ENCODE measurements at regions not wholly inside any gene's neighbourhood (a gene's known extent, or its start where the extent isn't known, plus 50 kb on each side); places are given as distances from the start of the nearest gene placed in this dataset.
A peak's percentile ranks its signal among the peaks of the same experiment; 100 is the strongest.

- Histone ChIP-seq H3K27me3 (no peaks in the 10 kb centered on the region), H3K27ac (no peak overlapping the region), H3K4me1 (no peaks in the 10 kb centered on the region), H4K20me1 (no peaks in the 10 kb centered on the region), H3K9ac (no peak overlapping the region), H3K36me3 (no peaks in the 10 kb centered on the region), H3K4me2 (no peak overlapping the region), H3K9me3 (peaks cover 6% of the 10 kb centered on the region; the same call in 1 of the 2 replicates), H3K4me3 (no peak overlapping the region)
- TF ChIP-seq Cebpa-rat (IDR thresholded peaks at IDR 0.05) = no peak
These were observed 1257.0 kb downstream of the NLGN4X start for GRCh38 chrX:4971646-4972045.

DNA sequence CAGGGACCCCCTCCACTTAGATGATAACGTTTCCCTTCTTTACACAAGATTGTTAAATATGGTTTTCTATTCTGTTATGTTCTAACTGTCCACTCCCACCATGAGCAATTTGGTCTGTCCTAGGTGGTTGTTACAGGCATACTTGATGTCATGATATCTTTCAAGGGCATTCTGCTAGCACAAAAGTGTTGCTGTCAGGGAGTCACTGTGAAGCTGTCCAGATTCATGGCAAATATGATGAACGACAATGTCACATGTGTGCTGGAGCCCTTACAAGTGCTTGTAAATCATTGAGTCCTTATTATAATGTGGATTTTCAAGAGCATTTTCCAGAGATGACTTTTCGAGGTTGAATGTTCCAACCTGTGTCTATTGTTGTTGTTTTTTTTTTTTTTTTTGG is 1250.7 kb upstream of the PRKX start:
- no peak overlapping the region for H3K27ac ChIP-seq
- no peaks in the 10 kb centered on the region for H3K36me3 ChIP-seq
- no peak overlapping the region for H3K9ac ChIP-seq
- no peaks in the 10 kb centered on the region for H4K20me1 ChIP-seq
- H3K4me1 ChIP-seq = no peaks in the 10 kb centered on the region
- H3K4me3 ChIP-seq = no peak overlapping the region
- H3K4me2 ChIP-seq = no peak overlapping the region
- peaks cover 6% of the 10 kb centered on the region; the same call in 1 of the 2 replicates for H3K9me3 ChIP-seq
- no peak for TF ChIP-seq Cebpa-rat (IDR thresholded peaks at IDR 0.05)
- no peaks in the 10 kb centered on the region for H3K27me3 ChIP-seq

- Histone ChIP-seq H3K4me1 (no peaks in the 10 kb centered on the region), H3K9ac (no peak overlapping the region), H3K27me3 (no peaks in the 10 kb centered on the region), H4K20me1 (no peaks in the 10 kb centered on the region), H3K36me3 (no peaks in the 10 kb centered on the region), H3K9me3 (peaks cover 6% of the 10 kb centered on the region; the same call in 1 of the 2 replicates), H3K4me3 (no peak overlapping the region), H3K4me2 (no peak overlapping the region), H3K27ac (no peak overlapping the region)
- no peak for TF ChIP-seq Cebpa-rat (IDR thresholded peaks at IDR 0.05)
These were observed 1250.0 kb upstream of the PRKX start for GRCh38 chrX:4963432-4963831.

DNA sequence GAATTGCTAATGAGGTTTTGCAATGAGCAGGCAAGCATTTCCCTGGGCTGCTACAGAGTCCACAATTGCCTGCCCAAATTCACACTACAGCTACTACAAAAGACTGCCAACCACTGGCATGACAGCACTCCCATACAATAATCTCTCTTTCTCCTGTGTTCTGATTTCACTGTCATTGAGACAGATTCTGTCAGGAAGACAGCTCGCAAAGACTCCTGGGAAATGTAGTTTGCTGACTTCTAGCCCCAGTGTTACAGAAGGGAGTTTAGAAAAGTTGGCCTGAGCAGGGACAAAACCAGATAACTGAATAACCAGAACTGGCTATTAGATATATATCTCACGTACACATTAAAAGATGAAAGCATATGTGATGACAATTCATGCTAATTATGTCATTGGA is 1231.3 kb upstream of the PRKX start:
- no peak overlapping the region for H3K4me3 ChIP-seq
- no peaks in the 10 kb centered on the region for H4K20me1 ChIP-seq
- H3K4me1 ChIP-seq = no peaks in the 10 kb centered on the region
- no peaks in the 10 kb centered on the region for H3K27me3 ChIP-seq
- no peaks in the 10 kb centered on the region for H3K9me3 ChIP-seq
- no peak for TF ChIP-seq Cebpa-rat (IDR thresholded peaks at IDR 0.05)
- H3K36me3 ChIP-seq = no peaks in the 10 kb centered on the region
- H3K4me2 ChIP-seq = no peak overlapping the region
- no peak overlapping the region for H3K9ac ChIP-seq
- H3K27ac ChIP-seq = no peak overlapping the region

DNA sequence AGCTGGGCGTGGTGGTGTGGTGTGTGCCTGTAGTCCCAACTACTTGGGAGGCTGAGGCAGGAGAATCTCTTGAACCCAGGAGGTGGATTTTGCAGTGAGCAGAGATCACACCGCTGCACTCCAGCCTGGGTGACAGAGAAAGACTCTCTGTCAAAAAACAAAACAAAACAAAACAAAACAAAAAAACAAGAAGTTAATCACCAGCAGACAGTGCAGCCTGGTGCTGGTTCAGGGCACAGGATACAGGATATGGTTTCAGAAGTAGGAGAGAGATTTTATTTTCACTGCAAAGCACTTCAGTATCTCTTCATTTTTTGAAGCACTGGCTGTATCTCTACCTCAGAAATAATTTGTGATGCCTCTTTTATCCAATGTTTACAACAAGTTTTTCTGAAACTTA is 1222.9 kb upstream of the PRKX start:
- peak overlapping the region; percentile 67 for H3K4me2 ChIP-seq
- no peak overlapping the region for H3K9ac ChIP-seq
- H3K27me3 ChIP-seq = no peaks in the 10 kb centered on the region
- peaks cover 21% of the 10 kb centered on the region for H3K4me1 ChIP-seq
- no peak for TF ChIP-seq Cebpa-rat (IDR thresholded peaks at IDR 0.05)
- H3K27ac ChIP-seq = peak overlapping the region; percentile 73
- no peak overlapping the region for H3K4me3 ChIP-seq
- no peaks in the 10 kb centered on the region for H4K20me1 ChIP-seq
- H3K9me3 ChIP-seq = no peaks in the 10 kb centered on the region
- H3K36me3 ChIP-seq = no peaks in the 10 kb centered on the region

- H3K4me3 ChIP-seq = no peak overlapping the region
- peaks cover 21% of the 10 kb centered on the region for H3K4me1 ChIP-seq
- H4K20me1 ChIP-seq = no peaks in the 10 kb centered on the region
- no peaks in the 10 kb centered on the region for H3K36me3 ChIP-seq
- no peak overlapping the region for H3K9ac ChIP-seq
- H3K4me2 ChIP-seq = peak overlapping the region; percentile 67
- H3K27ac ChIP-seq = peak overlapping the region; percentile 73
- no peaks in the 10 kb centered on the region for H3K27me3 ChIP-seq
- TF ChIP-seq Cebpa-rat (IDR thresholded peaks at IDR 0.05) = no peak
- no peaks in the 10 kb centered on the region for H3K9me3 ChIP-seq
These were observed 1222.4 kb upstream of the PRKX start for GRCh38 chrX:4935846-4936245.

DNA sequence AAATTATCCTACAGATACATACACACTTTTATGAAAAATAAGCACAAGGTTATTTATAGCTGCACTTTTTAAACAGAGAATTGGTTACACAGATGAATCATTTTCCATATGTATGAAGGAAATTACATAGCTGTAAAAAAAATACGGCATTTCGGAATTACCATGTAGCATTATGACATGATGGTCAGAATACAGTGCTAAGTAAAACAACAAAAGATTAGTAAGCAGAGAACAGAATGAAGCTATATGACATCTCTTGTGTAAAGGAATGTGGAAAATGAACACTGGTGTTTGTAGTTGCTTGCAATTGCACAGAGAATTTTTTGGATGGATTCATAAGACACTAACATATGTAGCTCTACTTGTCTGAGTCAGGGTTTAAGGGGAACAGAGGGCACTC is 1222.0 kb upstream of the PRKX start:
- Histone ChIP-seq H3K36me3 (no peaks in the 10 kb centered on the region), H3K4me2 (peak overlapping the region; percentile 67), H3K9ac (no peak overlapping the region), H3K9me3 (no peaks in the 10 kb centered on the region), H3K27ac (peak overlapping the region; percentile 73), H3K27me3 (no peaks in the 10 kb centered on the region), H4K20me1 (no peaks in the 10 kb centered on the region), H3K4me1 (peaks cover 21% of the 10 kb centered on the region), H3K4me3 (no peak overlapping the region)
- no peak for TF ChIP-seq Cebpa-rat (IDR thresholded peaks at IDR 0.05)

DNA sequence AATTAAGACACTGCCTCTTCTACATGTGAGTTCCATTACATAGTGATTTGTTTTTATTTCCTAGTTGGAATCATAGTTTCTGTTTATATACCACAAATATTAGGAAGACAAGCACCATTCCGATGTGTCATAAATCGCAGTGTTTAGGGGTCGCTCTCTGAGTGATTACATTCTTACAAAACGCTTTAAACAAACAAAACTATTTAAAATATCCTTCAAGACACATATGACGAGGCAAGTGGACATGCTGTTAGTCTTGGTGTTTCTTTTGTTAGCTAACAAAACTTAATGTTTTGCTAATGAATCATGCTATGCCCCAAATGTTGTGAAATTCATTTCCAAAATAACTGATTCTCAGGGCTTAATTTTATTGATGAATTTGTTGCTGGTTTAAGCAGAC is 1219.3 kb upstream of the PRKX start:
- Histone ChIP-seq H3K27me3 (no peaks in the 10 kb centered on the region), H3K36me3 (no peaks in the 10 kb centered on the region), H3K4me2 (no peak overlapping the region), H3K4me1 (peaks cover 21% of the 10 kb centered on the region), H3K9me3 (no peaks in the 10 kb centered on the region), H3K9ac (no peak overlapping the region), H3K27ac (no peak overlapping the region), H4K20me1 (no peaks in the 10 kb centered on the region), H3K4me3 (no peak overlapping the region)
- no peak for TF ChIP-seq Cebpa-rat (IDR thresholded peaks at IDR 0.05)

DNA sequence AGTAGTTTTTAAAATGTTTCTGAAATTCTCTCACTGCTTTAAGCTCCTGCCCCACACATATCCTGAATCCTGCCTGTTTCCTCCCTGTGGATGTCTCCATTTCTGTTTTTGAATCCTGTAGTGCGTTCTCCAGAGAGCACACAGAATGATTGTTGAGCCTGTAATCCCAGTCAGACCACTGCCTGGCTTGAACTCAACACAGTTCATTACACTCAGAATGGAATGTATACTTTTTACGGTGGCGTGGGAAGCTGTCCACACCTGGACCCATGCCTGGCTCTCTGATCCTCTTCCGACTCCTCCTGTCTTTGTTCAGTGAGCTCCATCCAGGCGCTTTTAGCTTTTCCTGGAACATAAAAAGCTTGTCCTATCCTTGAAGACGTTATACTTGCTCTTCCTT is 1217.0 kb upstream of the PRKX start:
- Histone ChIP-seq H3K36me3 (no peaks in the 10 kb centered on the region), H3K4me1 (peaks cover 5% of the 10 kb centered on the region), H4K20me1 (no peaks in the 10 kb centered on the region), H3K27me3 (no peaks in the 10 kb centered on the region), H3K27ac (no peak overlapping the region), H3K9me3 (no peaks in the 10 kb centered on the region), H3K4me3 (no peak overlapping the region), H3K9ac (no peak overlapping the region), H3K4me2 (no peak overlapping the region)
- no peak for TF ChIP-seq Cebpa-rat (IDR thresholded peaks at IDR 0.05)

- H3K9me3 ChIP-seq = no peaks in the 10 kb centered on the region
- H3K4me2 ChIP-seq = no peak overlapping the region
- no peaks in the 10 kb centered on the region for H3K27me3 ChIP-seq
- H3K9ac ChIP-seq = no peak overlapping the region
- H3K4me3 ChIP-seq = no peak overlapping the region
- no peak for TF ChIP-seq Cebpa-rat (IDR thresholded peaks at IDR 0.05)
- no peaks in the 10 kb centered on the region for H3K36me3 ChIP-seq
- H4K20me1 ChIP-seq = no peaks in the 10 kb centered on the region
- no peaks in the 10 kb centered on the region for H3K4me1 ChIP-seq
- H3K27ac ChIP-seq = no peak overlapping the region
These were observed 1212.5 kb upstream of the PRKX start for GRCh38 chrX:4925911-4926310.

DNA sequence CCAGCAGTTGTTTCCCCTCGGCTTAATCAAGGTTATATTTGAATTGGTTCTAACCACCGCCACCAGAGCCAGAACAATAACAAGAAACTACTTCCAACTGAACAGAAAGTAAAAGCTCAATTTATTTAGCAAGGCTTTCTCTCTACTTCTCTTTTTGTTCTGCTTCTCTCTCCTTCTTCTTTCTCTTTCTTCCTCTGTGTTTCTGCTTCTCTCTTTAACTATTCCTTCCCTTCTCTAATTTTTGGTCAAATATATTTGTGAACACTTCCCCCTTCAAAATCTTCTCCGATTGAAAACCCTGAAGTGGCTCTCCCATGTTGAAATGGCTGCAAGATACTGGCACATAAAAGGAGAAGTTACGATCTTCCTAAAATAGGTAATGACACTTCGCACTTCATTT is 1195.9 kb upstream of the PRKX start:
- Histone ChIP-seq H3K4me2 (no peak overlapping the region), H3K9me3 (no peaks in the 10 kb centered on the region), H3K27ac (no peak overlapping the region), H3K4me1 (no peaks in the 10 kb centered on the region), H4K20me1 (no peaks in the 10 kb centered on the region), H3K9ac (no peak overlapping the region), H3K36me3 (no peaks in the 10 kb centered on the region), H3K4me3 (no peak overlapping the region), H3K27me3 (no peaks in the 10 kb centered on the region)
- no peak for TF ChIP-seq Cebpa-rat (IDR thresholded peaks at IDR 0.05)
